Epithelial cell of esophagus (primary cell): ENCODE measurements at regions not wholly inside any gene's neighbourhood (a gene's known extent, or its start where the extent isn't known, plus 50 kb on each side); places are given as distances from the start of the nearest gene placed in this dataset.

ENCODE experiments used
- DNase-seq: peaks from one replicate; pipeline ENCODE4 v3.0.0; 2010; ENCODE audit warnings: low read depth
- H3K4me3 ChIP-seq: 2 replicates; pipeline ENCODE4 v1.5.1; 2011; ENCODE audit warnings: mild to moderate bottlenecking, low read length, control low read depth
- TF ChIP-seq, protein P1 (sequence below): IDR thresholded peaks from 2 replicates; pipeline ENCODE4 v1.5.1; 2011; ENCODE audit warnings: low read depth, mild to moderate bottlenecking, low read length, control low read depth, inconsistent platforms; ENCODE audit not compliant: insufficient read depth; ENCODE audit errors: missing control alignments

DNA sequence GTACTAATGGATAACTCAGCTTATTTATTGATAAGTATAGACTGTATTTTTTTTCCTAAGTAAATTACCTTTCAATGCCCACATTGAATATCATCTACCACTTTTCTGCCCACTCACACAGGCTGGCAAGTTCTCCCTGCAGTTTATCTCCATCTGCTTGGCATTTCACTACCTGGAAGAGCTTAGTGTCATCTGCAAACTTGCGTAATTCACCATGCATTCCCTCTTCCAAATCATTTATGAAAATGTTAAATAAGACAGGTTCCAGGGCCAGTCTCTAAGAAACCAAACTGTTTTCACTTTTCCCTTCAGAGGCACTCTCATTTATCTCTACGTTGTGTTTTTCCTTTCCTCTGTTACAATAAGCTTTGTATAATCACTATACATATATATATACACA lies 1076.6 kb downstream of the IGSF11 start:
- H3K4me3 ChIP-seq, result no peak overlapping the region
- no peak for DNase-seq
- TF ChIP-seq, protein P1, sequence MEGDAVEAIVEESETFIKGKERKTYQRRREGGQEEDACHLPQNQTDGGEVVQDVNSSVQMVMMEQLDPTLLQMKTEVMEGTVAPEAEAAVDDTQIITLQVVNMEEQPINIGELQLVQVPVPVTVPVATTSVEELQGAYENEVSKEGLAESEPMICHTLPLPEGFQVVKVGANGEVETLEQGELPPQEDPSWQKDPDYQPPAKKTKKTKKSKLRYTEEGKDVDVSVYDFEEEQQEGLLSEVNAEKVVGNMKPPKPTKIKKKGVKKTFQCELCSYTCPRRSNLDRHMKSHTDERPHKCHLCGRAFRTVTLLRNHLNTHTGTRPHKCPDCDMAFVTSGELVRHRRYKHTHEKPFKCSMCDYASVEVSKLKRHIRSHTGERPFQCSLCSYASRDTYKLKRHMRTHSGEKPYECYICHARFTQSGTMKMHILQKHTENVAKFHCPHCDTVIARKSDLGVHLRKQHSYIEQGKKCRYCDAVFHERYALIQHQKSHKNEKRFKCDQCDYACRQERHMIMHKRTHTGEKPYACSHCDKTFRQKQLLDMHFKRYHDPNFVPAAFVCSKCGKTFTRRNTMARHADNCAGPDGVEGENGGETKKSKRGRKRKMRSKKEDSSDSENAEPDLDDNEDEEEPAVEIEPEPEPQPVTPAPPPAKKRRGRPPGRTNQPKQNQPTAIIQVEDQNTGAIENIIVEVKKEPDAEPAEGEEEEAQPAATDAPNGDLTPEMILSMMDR, result no peak

DNA sequence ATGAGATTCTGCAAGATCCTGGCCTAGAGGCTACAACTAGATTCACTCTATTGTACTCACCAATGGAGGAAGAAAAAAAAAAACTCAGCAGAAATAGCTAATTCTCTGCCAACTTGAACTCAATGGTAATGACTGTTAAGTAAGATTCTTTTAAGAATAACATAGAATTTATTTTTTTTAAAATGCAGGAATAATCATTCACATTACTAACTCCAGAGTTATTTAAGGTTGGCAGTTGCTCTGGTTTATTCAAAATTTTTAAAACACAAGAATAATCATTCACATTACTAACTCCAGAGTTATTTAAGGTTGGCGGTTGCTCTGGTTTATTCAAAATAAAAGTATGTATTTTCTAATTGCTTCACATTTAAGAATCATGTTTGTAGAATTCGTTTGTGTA lies 1071.9 kb downstream of the IGSF11 start:
- no peak overlapping the region for H3K4me3 ChIP-seq
- DNase-seq, result no peak
- TF ChIP-seq, protein P1, result no peak

DNA sequence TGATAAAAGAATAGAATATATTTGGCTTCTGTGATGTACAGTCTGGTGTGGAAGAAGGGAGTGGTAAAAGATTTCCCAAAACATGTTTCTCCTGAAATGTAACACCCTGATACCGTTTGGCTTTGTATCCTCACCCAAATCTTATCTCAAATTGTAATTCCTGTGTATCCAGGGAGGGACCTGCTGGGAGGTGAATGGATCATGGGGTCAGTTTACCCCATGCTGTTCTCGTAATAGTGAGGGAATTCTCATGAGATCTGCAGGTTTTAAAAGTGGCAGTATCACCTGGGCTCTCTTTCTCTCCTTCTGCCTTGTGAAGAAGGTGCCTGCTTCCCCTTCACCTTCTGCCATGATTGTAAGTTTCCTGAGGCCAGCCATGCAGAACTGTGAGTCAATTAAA lies 1070.8 kb downstream of the IGSF11 start:
- DNase-seq, result no peak
- TF ChIP-seq, protein P1, result no peak
- H3K4me3 ChIP-seq, result no peak overlapping the region

DNA sequence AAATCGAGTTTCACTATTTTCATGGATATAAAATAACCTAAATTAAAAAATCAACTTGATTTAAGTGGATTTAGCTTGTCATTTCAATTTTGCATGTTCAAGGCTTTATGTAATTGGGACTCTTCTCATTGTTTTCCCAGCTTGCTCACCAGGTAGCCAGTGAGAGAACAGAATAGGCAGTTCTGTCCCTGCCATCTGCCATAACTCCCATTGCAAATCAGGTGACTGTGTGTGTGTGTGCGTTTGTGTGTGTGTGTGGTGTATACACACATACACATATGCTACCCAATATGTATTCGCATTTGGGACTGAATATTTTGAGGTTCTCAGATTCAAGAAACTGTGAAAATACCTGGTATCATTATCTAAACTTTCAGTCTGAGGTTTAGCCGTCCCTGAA lies 1069.8 kb downstream of the IGSF11 start:
- TF ChIP-seq, protein P1, result no peak
- no peak for DNase-seq
- H3K4me3 ChIP-seq, result no peak overlapping the region

DNA sequence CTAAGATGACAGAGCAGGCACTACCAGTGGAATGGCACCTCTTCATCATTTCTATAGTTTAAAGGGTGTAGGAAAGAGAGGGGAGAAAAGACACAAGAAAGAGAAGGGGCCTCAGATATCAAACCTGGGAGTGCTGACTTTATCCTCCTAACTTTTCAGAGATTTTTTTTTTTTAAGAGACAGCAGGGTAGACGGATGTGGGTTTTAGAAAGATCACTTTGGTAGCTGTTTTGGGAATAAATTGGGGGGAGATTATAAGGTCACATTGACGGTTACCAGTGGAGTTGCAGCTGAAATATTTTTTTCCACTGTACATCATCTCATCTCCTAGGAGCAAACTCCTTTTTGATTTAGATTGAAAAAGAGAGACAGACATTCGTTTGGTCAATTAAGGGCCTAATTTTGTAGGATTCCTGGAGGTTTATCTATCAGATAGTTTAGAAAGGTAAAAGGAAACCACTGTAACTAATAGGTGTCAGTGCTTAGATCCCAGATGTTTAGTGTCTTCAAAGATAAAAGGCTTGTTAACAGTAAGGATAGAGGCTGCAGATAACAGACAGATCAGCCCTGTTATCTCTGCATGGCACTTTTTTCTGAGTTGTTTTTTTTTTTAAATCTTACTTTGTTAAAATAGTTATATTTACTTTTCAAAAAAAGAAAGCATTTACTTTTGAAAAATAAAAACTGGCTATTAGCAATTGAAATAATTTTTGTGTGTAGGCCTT lies 1057.0 kb downstream of the IGSF11 start:
- TF ChIP-seq, protein P1, result no peak
- H3K4me3 ChIP-seq, result no peak overlapping the region
- no peak for DNase-seq

DNA sequence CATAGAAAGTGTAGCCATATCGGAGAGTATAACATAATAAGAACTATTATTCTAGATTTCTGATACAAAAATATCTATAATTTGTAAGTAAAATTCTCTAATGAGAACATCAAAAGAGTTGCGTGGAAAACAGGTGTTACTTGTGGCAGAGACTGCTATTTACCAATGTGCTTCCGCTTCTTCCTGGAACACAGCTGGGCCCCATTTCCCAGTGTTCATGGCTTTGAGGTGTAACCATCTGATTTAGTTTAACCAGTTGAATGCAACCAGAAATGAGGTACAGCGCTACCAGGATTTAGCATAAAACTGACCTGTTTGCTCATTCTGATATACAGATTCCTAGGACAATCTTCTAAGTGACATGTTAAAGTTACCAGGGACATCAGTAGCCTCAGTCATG lies 1055.2 kb downstream of the IGSF11 start:
- DNase-seq, result no peak

More for the DNA sequence above, 1055.2 kb downstream of the IGSF11 start:
- TF ChIP-seq, protein P1, result no peak
- H3K4me3 ChIP-seq, result no peak overlapping the region
